CD14-positive monocyte (primary cell): ENCODE measurements at regions not wholly inside any gene's neighbourhood (a gene's known extent, or its start where the extent isn't known, plus 50 kb on each side); places are given as distances from the start of the nearest gene placed in this dataset.
A peak's percentile ranks its signal among the peaks of the same experiment; 100 is the strongest.
"Not testable (repeated sequence)": the region's sequence is repeated elsewhere in the genome, so short reads cannot be mapped to it uniquely, and the experiment has no call there.

Experiments used
- DNase-seq, 3 donors: peaks; one replicate each; pipeline ENCODE4 v3.0.0-alpha.2; 2011 to 2022
- H2AFZ ChIP-seq: 2 replicates; pipeline ENCODE4 v1.6.0; 2012; ENCODE audit warnings: mild to moderate bottlenecking, low read depth, low read length, inconsistent platforms; ENCODE audit not compliant: insufficient read depth, poor library complexity, severe bottlenecking
- H3K27ac ChIP-seq, 2 donors: 1 replicate in 1 of 2; 2 replicates in 1 of 2; pipeline ENCODE4 v1.5.1; 2012 to 2013; ENCODE audit warnings: low read length in 2 of 2, control low read depth in 1 of 2, inconsistent platforms in 1 of 2, low read depth in 1 of 2, mild to moderate bottlenecking in 1 of 2
- H3K27me3 ChIP-seq, 2 donors: one replicate each; pipeline versions ENCODE4 v1.6.0 to v1.6.1; 2011 to 2013; ENCODE audit warnings: low read length in 2 of 2; ENCODE audit not compliant: control insufficient read depth in 2 of 2, insufficient read depth in 2 of 2
- H3K36me3 ChIP-seq, 2 donors: replicated peaks in 1 of 2; 1 replicate in 1 of 2; 2 replicates in 1 of 2; pipeline versions ENCODE4 v1.5.1 to v1.6.1; 2012 to 2013; ENCODE audit warnings: low read length in 2 of 2, control low read depth in 1 of 2, inconsistent platforms in 1 of 2, mild to moderate bottlenecking in 1 of 2; ENCODE audit not compliant: insufficient read depth in 2 of 2, control insufficient read depth in 1 of 2
- H3K4me1 ChIP-seq, 2 donors: 1 replicate in 1 of 2; 2 replicates in 1 of 2; pipeline versions ENCODE4 v1.5.1 to v1.6.1; 2012 to 2013; ENCODE audit warnings: low read length in 2 of 2, control low read depth in 1 of 2, inconsistent platforms in 1 of 2, mild to moderate bottlenecking in 1 of 2, moderate library complexity in 1 of 2; ENCODE audit not compliant: insufficient read depth in 2 of 2, control insufficient read depth in 1 of 2
- H3K4me2 ChIP-seq: replicated peaks from 2 replicates; pipeline ENCODE3; 2012; ENCODE audit warnings: low read length, moderate library complexity, mild to moderate bottlenecking; ENCODE audit not compliant: poor library complexity, severe bottlenecking; ENCODE audit errors: extremely low read depth
- H3K4me3 ChIP-seq, 3 experiments: fragments of 200-600 bp in 1 of 3; sonication (generic) in 1 of 3; replicated peaks in 1 of 3; 1 replicate in 2 of 3; 2 replicates in 1 of 3; pipeline ENCODE4 v1.5.1; 2011 to 2013; ENCODE audit warnings: low read length in 3 of 3, mild to moderate bottlenecking in 3 of 3, control low read depth in 2 of 3, low read depth in 2 of 3, inconsistent platforms in 1 of 3, moderate library complexity in 1 of 3
- H3K79me2 ChIP-seq: 2 replicates; pipeline ENCODE4 v1.6.0; 2012; ENCODE audit warnings: mild to moderate bottlenecking, control low read depth, inconsistent platforms, low read length, moderate library complexity; ENCODE audit not compliant: insufficient read depth
- H3K9ac ChIP-seq: 2 replicates; pipeline ENCODE4 v1.6.0; 2017; ENCODE audit warnings: low read length, mild to moderate bottlenecking; ENCODE audit not compliant: insufficient read depth, poor library complexity, severe bottlenecking
- H3K9me3 ChIP-seq, 2 donors: replicated peaks in 1 of 2; 1 replicate in 1 of 2; 2 replicates in 1 of 2; pipeline versions ENCODE4 v1.5.1 to v1.6.1; 2012 to 2013; ENCODE audit warnings: low read length in 2 of 2, control low read depth in 1 of 2; ENCODE audit not compliant: control insufficient read depth in 1 of 2, insufficient read depth in 1 of 2
- H4K20me1 ChIP-seq: 2 replicates; pipeline ENCODE4 v1.6.0; 2012; ENCODE audit warnings: mild to moderate bottlenecking, low read length, control low read depth, moderate library complexity; ENCODE audit not compliant: insufficient read depth
- H3K27ac Mint-ChIP-seq, 7 donors: one replicate each; pipeline ENCODE4 v1.8.0; 2020; ENCODE audit warnings: mild to moderate bottlenecking in 7 of 7, mixed read lengths in 7 of 7, moderate library complexity in 6 of 7, inconsistent platforms in 2 of 7
- H3K27me3 Mint-ChIP-seq, 3 donors: one replicate each; pipeline ENCODE4 v1.8.0; 2021 to 2022; ENCODE audit warnings: low read depth in 3 of 3, mild to moderate bottlenecking in 3 of 3, mixed read lengths in 3 of 3, moderate library complexity in 3 of 3, inconsistent platforms in 1 of 3
- H3K36me3 Mint-ChIP-seq, 2 donors: one replicate each; pipeline ENCODE4 v1.8.0; 2020; ENCODE audit warnings: mixed read lengths in 2 of 2, inconsistent platforms in 1 of 2, mild to moderate bottlenecking in 1 of 2
- H3K4me1 Mint-ChIP-seq: one replicate; pipeline ENCODE4 v1.8.0; 2020; ENCODE audit warnings: mild to moderate bottlenecking, mixed read lengths
- H3K4me3 Mint-ChIP-seq, 2 donors: one replicate each; pipeline ENCODE4 v1.8.0; 2020; ENCODE audit warnings: mild to moderate bottlenecking in 2 of 2, mixed read lengths in 2 of 2, moderate library complexity in 1 of 2
- H3K9me3 Mint-ChIP-seq, 7 donors: one replicate each; pipeline ENCODE4 v1.8.0; 2020 to 2022; ENCODE audit warnings: mixed read lengths in 7 of 7, mild to moderate bottlenecking in 6 of 7, moderate library complexity in 6 of 7, inconsistent platforms in 2 of 7
- WGBS: methylation state at CpG from one replicate; pipeline ENCODE4 v1.1.5; 2013; ENCODE audit warnings: missing lambda C conversion rate; ENCODE audit not compliant: insufficient coverage; 5-methylcytosine and 5-hydroxymethylcytosine counted together
- intact Hi-C, 2 donors: fragments of 100-400 bp; cut with micrococcal nuclease; formaldehyde crosslinking; loops; one replicate each; pipeline versions ENCODE4 v1.15.0 to v1.15.1; 2023

- H3K4me1 ChIP-seq = peaks cover 10 to 13% of the 10 kb centered on the region in 2 donors
- H3K36me3 Mint-ChIP-seq, H3K9me3 Mint-ChIP-seq, H3K4me3 ChIP-seq, H3K4me3 Mint-ChIP-seq, H3K79me2 ChIP-seq, DNase-seq, H2AFZ ChIP-seq, H3K27me3 Mint-ChIP-seq, H3K4me2 ChIP-seq, H3K9ac ChIP-seq, H4K20me1 ChIP-seq, H3K27ac ChIP-seq, H3K9me3 ChIP-seq, H3K27me3 ChIP-seq, H3K36me3 ChIP-seq, H3K4me1 Mint-ChIP-seq, intact Hi-C loops: not testable (repeated sequence)
- WGBS = no CpG with 5 or more reads among the region's 5 CpGs
- peak overlapping the region in 1 of 7 donors; percentile 15 for H3K27ac Mint-ChIP-seq
Measured at GRCh38 chr2:87575138-87575537, 172.7 kb upstream of the PLGLB2 start.

GRCh38 chr2:87577358-87577757 lies 170.5 kb upstream of the PLGLB2 start:
- H3K9me3 Mint-ChIP-seq, H3K27me3 Mint-ChIP-seq, H3K4me3 ChIP-seq, H3K79me2 ChIP-seq, H2AFZ ChIP-seq, intact Hi-C loops, H3K36me3 ChIP-seq, H3K4me1 Mint-ChIP-seq, H3K27ac ChIP-seq, H4K20me1 ChIP-seq, H3K27me3 ChIP-seq, H3K9me3 ChIP-seq, H3K4me2 ChIP-seq, DNase-seq, H3K4me3 Mint-ChIP-seq, H3K27ac Mint-ChIP-seq, H3K9ac ChIP-seq, H3K36me3 Mint-ChIP-seq: not testable (repeated sequence)
- no CpG with 5 or more reads among the region's 2 CpGs for WGBS
- H3K4me1 ChIP-seq = peaks cover 10 to 13% of the 10 kb centered on the region in 2 donors

GRCh38 chr2:87582152-87582551 lies 165.7 kb upstream of the PLGLB2 start:
- H3K79me2 ChIP-seq, H3K4me1 Mint-ChIP-seq, H3K4me2 ChIP-seq, intact Hi-C loops, H3K4me3 ChIP-seq, H3K4me1 ChIP-seq, H3K27ac Mint-ChIP-seq, H3K27ac ChIP-seq, H3K9me3 ChIP-seq, H3K36me3 Mint-ChIP-seq, DNase-seq, H3K4me3 Mint-ChIP-seq, H4K20me1 ChIP-seq, H3K9me3 Mint-ChIP-seq, H3K9ac ChIP-seq, H3K27me3 ChIP-seq, H2AFZ ChIP-seq, H3K36me3 ChIP-seq: not testable (repeated sequence)
- peaks cover 1 to 11% (median 8%) of the 10 kb centered on the region in 3 donors for H3K27me3 Mint-ChIP-seq
- no CpG with 5 or more reads among the region's 4 CpGs for WGBS

- H3K27ac Mint-ChIP-seq, H3K9ac ChIP-seq, H3K27me3 ChIP-seq, H3K27ac ChIP-seq, H3K79me2 ChIP-seq, H2AFZ ChIP-seq, H3K4me3 Mint-ChIP-seq, H3K4me1 ChIP-seq, H3K9me3 Mint-ChIP-seq, H3K4me2 ChIP-seq, H3K36me3 Mint-ChIP-seq, DNase-seq, intact Hi-C loops, H3K4me1 Mint-ChIP-seq, H3K9me3 ChIP-seq, H3K4me3 ChIP-seq, H4K20me1 ChIP-seq, H3K36me3 ChIP-seq: not testable (repeated sequence)
- peaks cover 1 to 11% (median 8%) of the 10 kb centered on the region in 3 donors for H3K27me3 Mint-ChIP-seq
Measured at GRCh38 chr2:87582579-87582978, 165.3 kb upstream of the PLGLB2 start.
